ENCODE measurements at regions not wholly inside any gene's neighbourhood (a gene's known extent, or its start where the extent isn't known, plus 50 kb on each side); places are given as distances from the start of the nearest gene placed in this dataset.

GRCh38 chr7:155225095-155225494 lies 72.6 kb upstream of the INSIG1 start:
- no peak overlapping the region for H3K4me3 ChIP-seq (ENCODE audit: low read depth, low read length)
- TF ChIP-seq CTCF (conservative IDR thresholded peaks at IDR 0.05; ENCODE audit: low read depth, low read length) = no peak
- DNase-seq (ENCODE audit: low read depth) = no peak

- DNase-seq (ENCODE audit: low read depth) = no peak
- no peak overlapping the region for H3K4me3 ChIP-seq (ENCODE audit: low read depth, low read length)
- no peak for TF ChIP-seq CTCF (conservative IDR thresholded peaks at IDR 0.05; ENCODE audit: low read depth, low read length)
These were observed 72.2 kb upstream of the INSIG1 start for GRCh38 chr7:155225516-155225915.

- no peak overlapping the region for H3K4me3 ChIP-seq (ENCODE audit: low read depth, low read length)
- DNase-seq (ENCODE audit: low read depth) = no peak
- TF ChIP-seq CTCF (conservative IDR thresholded peaks at IDR 0.05; ENCODE audit: low read depth, low read length) = no peak
These were observed 71.2 kb upstream of the INSIG1 start for GRCh38 chr7:155226261-155227003.

- TF ChIP-seq CTCF (conservative IDR thresholded peaks at IDR 0.05; ENCODE audit: low read depth, low read length) = no peak
These were observed 70.5 kb upstream of the INSIG1 start for GRCh38 chr7:155227004-155227787.

GRCh38 chr7:155227788-155228458 lies 69.8 kb upstream of the INSIG1 start:
- no peak for TF ChIP-seq CTCF (conservative IDR thresholded peaks at IDR 0.05; ENCODE audit: low read depth, low read length)
- H3K4me3 ChIP-seq (ENCODE audit: low read depth, low read length) = no peak overlapping the region
- DNase-seq (ENCODE audit: low read depth) = no peak

More at GRCh38 chr7:155227004-155227787, 70.5 kb upstream of the INSIG1 start:
- no peak for DNase-seq (ENCODE audit: low read depth)
- H3K4me3 ChIP-seq (ENCODE audit: low read depth, low read length) = no peak overlapping the region

- no peak for DNase-seq (ENCODE audit: low read depth)
These were observed 69.2 kb upstream of the INSIG1 start for GRCh38 chr7:155228459-155228845.

More at GRCh38 chr7:155228459-155228845, 69.2 kb upstream of the INSIG1 start:
- H3K4me3 ChIP-seq (ENCODE audit: low read depth, low read length) = no peak overlapping the region
- TF ChIP-seq CTCF (conservative IDR thresholded peaks at IDR 0.05; ENCODE audit: low read depth, low read length) = no peak
